CD4-positive, CD25-positive, alpha-beta regulatory T cell (primary cell): ENCODE measurements at regions not wholly inside any gene's neighbourhood (a gene's known extent, or its start where the extent isn't known, plus 50 kb on each side); places are given as distances from the start of the nearest gene placed in this dataset.

Experiments
- ATAC-seq, 2 donors: fragments of 150-1000 bp; cut with Tn5 transposase; one replicate each; pipeline ENCODE4 v1.10.0; 2021; ENCODE audit warnings: low read depth in 2 of 2, moderate number of reproducible peaks in 2 of 2, moderate library complexity in 1 of 2
- DNase-seq, 3 donors: peaks; one replicate each; pipeline versions ENCODE4 v3.0.0 to v3.0.0-alpha.2; 2012 to 2022; ENCODE audit warnings: mixed read lengths in 1 of 3
- H3K27ac ChIP-seq: one replicate; pipeline ENCODE4 v1.7.0; 2013; ENCODE audit warnings: mild to moderate bottlenecking, low read length; ENCODE audit not compliant: insufficient read depth, poor library complexity, severe bottlenecking
- H3K27me3 ChIP-seq: one replicate; pipeline ENCODE4 v1.7.0; 2013; ENCODE audit warnings: low read length; ENCODE audit not compliant: control insufficient read depth, insufficient read depth
- H3K36me3 ChIP-seq: one replicate; pipeline ENCODE4 v1.7.0; 2013; ENCODE audit warnings: mild to moderate bottlenecking, low read length, moderate library complexity; ENCODE audit not compliant: control insufficient read depth, insufficient read depth
- H3K4me1 ChIP-seq: 2 replicates; pipeline ENCODE4 v1.7.0; 2013; ENCODE audit warnings: mild to moderate bottlenecking, low read length; ENCODE audit not compliant: insufficient read depth, control insufficient read depth, poor library complexity, severe bottlenecking
- H3K4me3 ChIP-seq: one replicate; pipeline ENCODE4 v1.7.0; 2013; ENCODE audit warnings: low read depth, mild to moderate bottlenecking, low read length, moderate library complexity
- H3K9me3 ChIP-seq, 2 experiments: 1 replicate in 1 of 2; 2 replicates in 1 of 2; pipeline ENCODE4 v1.7.0; 2013; ENCODE audit warnings: low read length in 2 of 2, mild to moderate bottlenecking in 1 of 2, moderate library complexity in 1 of 2; ENCODE audit not compliant: control insufficient read depth in 2 of 2
- H3K27ac Mint-ChIP-seq, 3 donors: one replicate each; pipeline ENCODE4 v1.8.0; 2020 to 2022; ENCODE audit warnings: mild to moderate bottlenecking in 3 of 3, mixed read lengths in 3 of 3, moderate library complexity in 2 of 3
- H3K27me3 Mint-ChIP-seq: one replicate; pipeline ENCODE4 v1.8.0; 2022; ENCODE audit warnings: mild to moderate bottlenecking, mixed read lengths
- H3K36me3 Mint-ChIP-seq: one replicate; pipeline ENCODE4 v1.8.0; 2020; ENCODE audit warnings: mixed read lengths
- H3K4me1 Mint-ChIP-seq, 4 donors: one replicate each; pipeline ENCODE4 v1.8.0; 2020 to 2022; ENCODE audit warnings: mixed read lengths in 4 of 4, mild to moderate bottlenecking in 1 of 4
- H3K4me3 Mint-ChIP-seq, 4 donors: one replicate each; pipeline ENCODE4 v1.8.0; 2020 to 2022; ENCODE audit warnings: mild to moderate bottlenecking in 4 of 4, mixed read lengths in 4 of 4, moderate library complexity in 3 of 4
- H3K9me3 Mint-ChIP-seq, 7 donors: one replicate each; pipeline ENCODE4 v1.8.0; 2020 to 2022; ENCODE audit warnings: mixed read lengths in 7 of 7, mild to moderate bottlenecking in 3 of 7, moderate library complexity in 2 of 7

GRCh38 chr10:6957851-6958250 is 377.8 kb upstream of the PRKCQ start:
- H3K36me3 Mint-ChIP-seq, result no peaks in the 10 kb centered on the region
- Histone ChIP-seq H3K27me3 (no peaks in the 10 kb centered on the region), H3K36me3 (no peaks in the 10 kb centered on the region), H3K27ac (no peak overlapping the region), H3K9me3 (no peaks in the 10 kb centered on the region), H3K4me3 (no peak overlapping the region), H3K4me1 (peaks cover 6% of the 10 kb centered on the region)
- peaks cover 8% of the 10 kb centered on the region for H3K27me3 Mint-ChIP-seq
- H3K4me3 Mint-ChIP-seq, result no peak overlapping the region
- H3K9me3 Mint-ChIP-seq, result no peaks in the 10 kb centered on the region
- no peak overlapping the region for H3K27ac Mint-ChIP-seq
- DNase-seq (no peak), ATAC-seq (no peak)
- peaks cover 0 to 7% (median 3%) of the 10 kb centered on the region in 4 donors for H3K4me1 Mint-ChIP-seq

- DNase-seq, result no peak
Measured at GRCh38 chr10:6956562-6956961, 376.5 kb upstream of the PRKCQ start.

GRCh38 chr10:6953271-6953801 is 373.3 kb upstream of the PRKCQ start:
- H3K9me3 Mint-ChIP-seq, result no peaks in the 10 kb centered on the region
- H3K4me1 ChIP-seq, result no peaks in the 10 kb centered on the region
- no peak for ATAC-seq
- H3K36me3 ChIP-seq, result no peaks in the 10 kb centered on the region
- no peak for DNase-seq
- H3K27me3 Mint-ChIP-seq, result peaks cover 7% of the 10 kb centered on the region
- H3K36me3 Mint-ChIP-seq, result no peaks in the 10 kb centered on the region
- H3K4me3 Mint-ChIP-seq, result no peak overlapping the region
- no peaks in the 10 kb centered on the region for H3K9me3 ChIP-seq
- H3K27me3 ChIP-seq, result no peaks in the 10 kb centered on the region
- peaks cover 0 to 4% (median 2%) of the 10 kb centered on the region in 4 donors for H3K4me1 Mint-ChIP-seq
- peak overlapping the region in 1 of 3 donors; percentile 45 for H3K27ac Mint-ChIP-seq
- H3K4me3 ChIP-seq, result no peak overlapping the region
- H3K27ac ChIP-seq, result no peak overlapping the region

More at GRCh38 chr10:6956562-6956961, 376.5 kb upstream of the PRKCQ start:
- no peak for ATAC-seq
- Mint-ChIP-seq H3K36me3 (no peaks in the 10 kb centered on the region), H3K27me3 (peaks cover 4% of the 10 kb centered on the region), H3K27ac (no peak overlapping the region), H3K9me3 (no peaks in the 10 kb centered on the region), H3K4me1 (peaks cover 0 to 7% (median 3%) of the 10 kb centered on the region in 4 donors), H3K4me3 (no peak overlapping the region)
- Histone ChIP-seq H3K4me3 (no peak overlapping the region), H3K4me1 (peaks cover 6% of the 10 kb centered on the region), H3K27ac (no peak overlapping the region), H3K36me3 (no peaks in the 10 kb centered on the region), H3K9me3 (no peaks in the 10 kb centered on the region), H3K27me3 (no peaks in the 10 kb centered on the region)

- Mint-ChIP-seq H3K27ac (no peak overlapping the region), H3K27me3 (peaks cover 13% of the 10 kb centered on the region), H3K4me1 (no peaks in the 10 kb centered on the region), H3K9me3 (peaks cover 0 to 2% (median 0%) of the 10 kb centered on the region in 7 donors), H3K36me3 (no peaks in the 10 kb centered on the region), H3K4me3 (no peak overlapping the region)
- Histone ChIP-seq H3K4me1 (no peaks in the 10 kb centered on the region), H3K9me3 (no peaks in the 10 kb centered on the region), H3K36me3 (no peaks in the 10 kb centered on the region), H3K27ac (no peak overlapping the region), H3K4me3 (no peak overlapping the region), H3K27me3 (no peaks in the 10 kb centered on the region)
- DNase-seq, result no peak
- no peak for ATAC-seq
Measured at GRCh38 chr10:6951732-6952131, 371.7 kb upstream of the PRKCQ start.

- no peaks in the 10 kb centered on the region for H3K36me3 ChIP-seq
- no peaks in the 10 kb centered on the region for H3K4me1 Mint-ChIP-seq
- peaks cover 2% of the 10 kb centered on the region for H3K27me3 ChIP-seq
- no peak overlapping the region for H3K4me3 Mint-ChIP-seq
- DNase-seq, result no peak
- peaks cover 0 to 2% (median 0%) of the 10 kb centered on the region in 7 donors for H3K9me3 Mint-ChIP-seq
- H3K27ac Mint-ChIP-seq, result no peak overlapping the region
- H3K9me3 ChIP-seq, result no peaks in the 10 kb centered on the region
- H3K27me3 Mint-ChIP-seq, result peaks cover 21% of the 10 kb centered on the region
- H3K4me1 ChIP-seq, result no peaks in the 10 kb centered on the region
- no peak overlapping the region for H3K4me3 ChIP-seq
- H3K27ac ChIP-seq, result no peak overlapping the region
- no peak for ATAC-seq
- H3K36me3 Mint-ChIP-seq, result no peaks in the 10 kb centered on the region
Measured at GRCh38 chr10:6950133-6950532, 370.1 kb upstream of the PRKCQ start.

- no peaks in the 10 kb centered on the region for H3K36me3 Mint-ChIP-seq
- H3K27me3 Mint-ChIP-seq, result peaks cover 34% of the 10 kb centered on the region
- H3K27ac ChIP-seq, result no peak overlapping the region
- no peak overlapping the region for H3K4me3 ChIP-seq
- H3K4me1 Mint-ChIP-seq, result no peaks in the 10 kb centered on the region
- ATAC-seq (no peak), DNase-seq (no peak)
- H3K36me3 ChIP-seq, result no peaks in the 10 kb centered on the region
- peaks cover 7% of the 10 kb centered on the region for H3K27me3 ChIP-seq
- H3K27ac Mint-ChIP-seq, result no peak overlapping the region
- H3K4me1 ChIP-seq, result no peaks in the 10 kb centered on the region
- H3K9me3 ChIP-seq, result no peaks in the 10 kb centered on the region
- peaks cover 0 to 2% (median 0%) of the 10 kb centered on the region in 7 donors for H3K9me3 Mint-ChIP-seq
- H3K4me3 Mint-ChIP-seq, result no peak overlapping the region
Measured at GRCh38 chr10:6944436-6944835, 364.4 kb upstream of the PRKCQ start.

GRCh38 chr10:6938384-6938783 is 358.3 kb upstream of the PRKCQ start:
- Mint-ChIP-seq H3K4me3 (no peak overlapping the region), H3K9me3 (peaks cover 0 to 12% (median 2%) of the 10 kb centered on the region in 7 donors), H3K27ac (no peak overlapping the region), H3K36me3 (no peaks in the 10 kb centered on the region), H3K4me1 (no peaks in the 10 kb centered on the region), H3K27me3 (peaks cover 17% of the 10 kb centered on the region)
- H3K4me1 ChIP-seq, result no peaks in the 10 kb centered on the region
- no peak overlapping the region for H3K27ac ChIP-seq
- peaks cover 0 to 4% of the 10 kb centered on the region in 2 experiments for H3K9me3 ChIP-seq
- H3K4me3 ChIP-seq, result no peak overlapping the region
- H3K27me3 ChIP-seq, result peaks cover 6% of the 10 kb centered on the region
- ATAC-seq, result no peak
- no peak for DNase-seq
- H3K36me3 ChIP-seq, result no peaks in the 10 kb centered on the region

- H3K4me3 Mint-ChIP-seq, result no peak overlapping the region
- Histone ChIP-seq H3K36me3 (no peaks in the 10 kb centered on the region), H3K4me1 (no peaks in the 10 kb centered on the region), H3K4me3 (no peak overlapping the region), H3K27me3 (peaks cover 6% of the 10 kb centered on the region), H3K9me3 (peaks cover 0 to 4% of the 10 kb centered on the region in 2 experiments), H3K27ac (no peak overlapping the region)
- DNase-seq (no peak), ATAC-seq (no peak)
- H3K36me3 Mint-ChIP-seq, result no peaks in the 10 kb centered on the region
- H3K27me3 Mint-ChIP-seq, result peaks cover 11% of the 10 kb centered on the region
- no peaks in the 10 kb centered on the region for H3K4me1 Mint-ChIP-seq
- H3K9me3 Mint-ChIP-seq, result peaks cover 0 to 12% (median 2%) of the 10 kb centered on the region in 7 donors
- H3K27ac Mint-ChIP-seq, result no peak overlapping the region
Measured at GRCh38 chr10:6936931-6937330, 356.9 kb upstream of the PRKCQ start.
